GM12873 (cell line): ENCODE measurements at regions not wholly inside any gene's neighbourhood (a gene's known extent, or its start where the extent isn't known, plus 50 kb on each side); places are given as distances from the start of the nearest gene placed in this dataset.

Experiments used
- TF ChIP-seq, protein P1 (sequence below): IDR thresholded peaks from 2 replicates; pipeline ENCODE4 v1.5.1; 2012; ENCODE audit warnings: low read depth, mild to moderate bottlenecking, moderate library complexity, low read length, control low read depth; ENCODE audit not compliant: insufficient read depth; ENCODE audit errors: missing control alignments

- TF ChIP-seq, protein P1, sequence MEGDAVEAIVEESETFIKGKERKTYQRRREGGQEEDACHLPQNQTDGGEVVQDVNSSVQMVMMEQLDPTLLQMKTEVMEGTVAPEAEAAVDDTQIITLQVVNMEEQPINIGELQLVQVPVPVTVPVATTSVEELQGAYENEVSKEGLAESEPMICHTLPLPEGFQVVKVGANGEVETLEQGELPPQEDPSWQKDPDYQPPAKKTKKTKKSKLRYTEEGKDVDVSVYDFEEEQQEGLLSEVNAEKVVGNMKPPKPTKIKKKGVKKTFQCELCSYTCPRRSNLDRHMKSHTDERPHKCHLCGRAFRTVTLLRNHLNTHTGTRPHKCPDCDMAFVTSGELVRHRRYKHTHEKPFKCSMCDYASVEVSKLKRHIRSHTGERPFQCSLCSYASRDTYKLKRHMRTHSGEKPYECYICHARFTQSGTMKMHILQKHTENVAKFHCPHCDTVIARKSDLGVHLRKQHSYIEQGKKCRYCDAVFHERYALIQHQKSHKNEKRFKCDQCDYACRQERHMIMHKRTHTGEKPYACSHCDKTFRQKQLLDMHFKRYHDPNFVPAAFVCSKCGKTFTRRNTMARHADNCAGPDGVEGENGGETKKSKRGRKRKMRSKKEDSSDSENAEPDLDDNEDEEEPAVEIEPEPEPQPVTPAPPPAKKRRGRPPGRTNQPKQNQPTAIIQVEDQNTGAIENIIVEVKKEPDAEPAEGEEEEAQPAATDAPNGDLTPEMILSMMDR, result no peak
These were observed 477.9 kb upstream of the MIR17HG start for GRCh38 chr13:90869580-90869979.

DNA sequence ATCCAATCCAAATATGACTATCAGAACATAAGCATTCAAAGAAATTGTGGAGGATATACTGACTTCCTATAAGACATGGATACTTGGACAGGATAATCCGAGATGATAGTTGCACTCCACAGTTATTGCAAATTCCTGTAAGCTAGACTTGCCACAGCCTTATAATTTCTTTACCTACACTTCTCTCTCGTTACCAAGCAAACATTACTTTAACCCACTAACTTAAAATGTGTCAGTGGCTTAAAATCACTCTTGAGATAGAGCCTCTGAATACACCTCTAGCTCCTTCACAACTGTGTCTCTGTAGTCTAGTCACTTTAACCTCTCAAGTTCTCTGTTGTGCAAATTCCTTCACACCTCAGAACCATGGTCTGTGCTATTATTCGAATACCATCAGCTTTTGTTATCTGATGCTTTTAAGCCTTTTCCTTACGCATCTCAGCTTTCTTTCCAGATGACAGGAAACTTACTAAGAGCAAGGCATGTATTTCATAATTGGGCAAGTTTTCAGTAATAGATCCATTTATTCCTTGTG is 474.9 kb upstream of the MIR17HG start:
- TF ChIP-seq, protein P1, result no peak

- TF ChIP-seq, protein P1, result no peak
These were observed 466.7 kb upstream of the MIR17HG start for GRCh38 chr13:90880790-90881189.

DNA sequence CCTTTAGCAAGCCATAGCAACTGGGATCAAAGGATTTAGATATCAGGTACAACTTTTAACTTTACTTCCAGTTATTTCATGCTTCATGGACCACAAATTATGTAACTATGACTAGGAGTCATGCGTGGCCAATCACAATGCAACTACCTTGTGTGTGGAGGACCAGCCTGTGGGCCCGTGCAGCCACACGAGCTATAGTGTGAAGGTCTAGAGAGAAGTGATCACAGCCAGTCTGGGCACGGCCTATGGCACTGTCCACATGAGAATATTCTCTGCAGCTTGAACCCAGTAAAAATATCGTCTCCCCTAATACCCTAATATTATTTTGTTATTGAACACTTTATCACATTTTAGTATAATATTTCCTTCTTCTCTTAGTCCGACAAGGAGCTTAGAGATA is 464.9 kb upstream of the MIR17HG start:
- TF ChIP-seq, protein P1, result no peak

- TF ChIP-seq, protein P1, result no peak
These were observed 463.9 kb upstream of the MIR17HG start for GRCh38 chr13:90883592-90883991.

DNA sequence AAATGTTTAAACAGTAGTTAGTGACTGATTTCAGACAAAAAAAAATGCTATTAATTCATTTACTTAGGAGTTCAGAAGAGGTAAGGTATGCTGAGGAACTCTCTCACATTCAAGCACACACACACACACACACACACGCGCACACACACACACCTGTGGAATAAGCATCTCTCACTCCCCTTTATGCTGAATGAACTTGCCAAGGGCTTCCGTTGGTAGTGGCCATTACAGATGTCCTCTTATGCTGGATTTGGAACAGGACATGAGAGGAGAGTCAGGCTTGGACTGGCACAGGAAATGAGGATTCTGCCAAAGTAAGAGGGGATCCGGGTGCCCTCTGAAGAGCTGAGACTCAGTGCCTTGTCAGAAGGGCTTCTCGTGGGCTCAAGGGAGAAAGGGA is 463.4 kb upstream of the MIR17HG start:
- TF ChIP-seq, protein P1, result no peak

DNA sequence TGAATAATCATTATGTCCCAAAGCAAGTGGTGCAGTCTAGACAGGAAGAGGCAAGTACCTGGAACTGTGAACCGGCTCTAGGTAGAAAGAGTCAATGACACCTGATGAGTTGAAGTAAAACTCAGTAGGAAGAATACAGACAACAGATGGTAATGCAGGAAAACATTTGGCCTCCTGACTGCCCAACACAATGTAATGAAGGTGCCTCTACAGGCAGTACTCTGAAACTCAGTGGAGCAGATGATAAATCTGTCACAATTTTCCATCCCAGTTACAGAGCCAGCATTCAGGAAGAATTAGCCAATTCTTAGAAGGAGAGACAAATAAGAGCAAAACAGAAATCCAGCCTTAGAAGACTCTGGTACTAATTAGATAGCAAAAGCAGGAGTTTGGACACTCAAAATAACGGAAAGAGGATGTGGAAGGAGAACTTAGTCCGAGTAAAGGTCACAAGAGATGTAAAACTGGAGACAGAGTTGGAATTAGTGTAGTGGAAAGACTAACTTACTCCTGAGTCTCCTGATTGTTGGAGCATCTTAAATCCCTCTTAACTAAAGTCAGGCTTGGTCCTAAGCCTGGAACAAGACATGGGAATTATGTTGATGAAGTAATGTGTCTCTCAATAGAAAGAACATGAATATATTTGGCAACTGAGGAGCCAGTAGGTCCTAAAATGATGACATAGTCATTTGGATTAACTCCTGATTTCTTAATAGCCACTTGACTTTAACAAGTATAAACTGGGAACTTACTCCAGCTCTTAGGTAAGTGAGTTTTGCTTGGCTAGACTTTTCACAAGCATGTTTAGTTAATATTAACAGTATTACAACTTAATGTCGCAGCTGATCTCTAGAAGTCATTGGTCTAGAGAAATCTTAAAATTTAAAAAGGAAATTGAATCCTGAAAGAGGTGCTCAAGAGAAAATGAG is 457.3 kb upstream of the MIR17HG start:
- TF ChIP-seq, protein P1, result no peak
